Sigmoid colon (tissue), 6 donors: ENCODE measurements at regions not wholly inside any gene's neighbourhood (a gene's known extent, or its start where the extent isn't known, plus 50 kb on each side); places are given as distances from the start of the nearest gene placed in this dataset.

Experiments
- DNase-seq: peaks from one replicate; pipeline ENCODE4 v3.0.0-alpha.2; 2019
- H3K27ac ChIP-seq, 4 donors: fragments of 200-600 bp; sonication (generic); one replicate each; pipeline ENCODE4 v1.5.1; 2016 to 2019; ENCODE audit warnings: mild to moderate bottlenecking in 1 of 4
- H3K27me3 ChIP-seq, 3 donors: fragments of 200-600 bp; sonication (generic); one replicate each; pipeline ENCODE4 v1.5.1; 2019; ENCODE audit warnings: mild to moderate bottlenecking in 1 of 3
- H3K36me3 ChIP-seq, 4 donors: fragments of 200-600 bp; sonication (generic); one replicate each; pipeline ENCODE4 v1.5.1; 2016 to 2019
- H3K4me1 ChIP-seq, 4 donors: fragments of 200-600 bp; sonication (generic); one replicate each; pipeline ENCODE4 v1.5.1; 2017 to 2019
- H3K4me3 ChIP-seq, 4 donors: fragments of 200-600 bp; sonication (generic); one replicate each; pipeline ENCODE4 v1.5.1; 2017 to 2019; ENCODE audit warnings: mild to moderate bottlenecking in 2 of 4, moderate library complexity in 1 of 4
- H3K9me3 ChIP-seq, 4 donors: fragments of 200-600 bp in 3 of 4; sonication (generic) in 3 of 4; one replicate each; pipeline versions ENCODE4 v1.5.1 to v1.6.1; 2013 to 2019
- EP300 ChIP-seq, 4 donors: sonication (generic); formaldehyde crosslinking; IDR thresholded peaks; one replicate each; pipeline ENCODE4 v1.6.1; 2017; ENCODE audit warnings: antibody characterized with exemption in 4 of 4
- POLR2A ChIP-seq, 2 donors: fragments of 450-650 bp; IDR thresholded peaks; one replicate each; pipeline ENCODE4 v1.6.1; 2016; ENCODE audit warnings: antibody characterized with exemption in 2 of 2, mild to moderate bottlenecking in 2 of 2, moderate library complexity in 2 of 2
- POLR2AphosphoS5 ChIP-seq, 4 donors: sonication (generic); formaldehyde crosslinking; IDR thresholded peaks; one replicate each; pipeline ENCODE4 v1.6.1; 2017; ENCODE audit warnings: antibody characterized with exemption in 4 of 4
- WGBS, 2 donors: extraction: QIAGEN DNeasy Blood & Tissue Kit; methylation state at CpG; one replicate each; pipeline ENCODE4 v1.1.7; 2013; 5-methylcytosine and 5-hydroxymethylcytosine counted together
- intact Hi-C: fragments of 100-400 bp; cut with DNase I; formaldehyde crosslinking; loops from one replicate; pipeline ENCODE4 v1.15.1; 2023
- TF ChIP-seq, protein P1 (sequence below), 4 experiments: fragments of 450-650 bp in 3 of 4; fragments of 200-600 bp in 1 of 4; IDR thresholded peaks; one replicate each; pipeline ENCODE4 v1.5.1; 2016 to 2019; ENCODE audit warnings: antibody characterized with exemption in 4 of 4, mild to moderate bottlenecking in 3 of 4, moderate library complexity in 2 of 4
- donor health status: healthy with polysubstance abuse.
- donor health status: healthy.

DNA sequence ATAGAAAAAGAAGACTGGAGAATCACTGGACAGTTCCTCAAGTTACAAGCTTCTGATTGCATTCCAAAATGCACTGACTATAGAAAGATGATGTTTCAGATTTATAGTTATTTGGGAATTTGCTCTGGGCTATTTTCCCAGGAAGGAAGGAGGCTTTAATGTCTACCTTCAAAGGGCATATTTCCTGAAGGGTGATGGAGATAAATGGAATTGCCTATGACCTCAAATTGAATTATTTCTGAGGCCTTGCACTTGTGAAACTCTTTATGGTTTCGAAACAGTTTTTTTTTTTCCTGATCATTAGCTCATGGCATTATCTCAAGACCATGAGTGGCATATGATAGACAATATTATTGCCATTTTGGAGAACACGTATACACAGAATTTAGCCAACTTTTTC, 333.9 kb downstream of the METTL15 start:
- intact Hi-C loops = no loop called here
- 90 to 94% methylated on average over 2 of the region's 2 CpGs for WGBS, 2 donors
- H3K27me3 ChIP-seq = no peaks in the 10 kb centered on the region
- H3K9me3 ChIP-seq = no peaks in the 10 kb centered on the region
- no peak for TF ChIP-seq EP300 (IDR thresholded peaks at IDR 0.05)
- TF ChIP-seq POLR2A (IDR thresholded peaks at IDR 0.05) = no peak
- TF ChIP-seq, protein P1, sequence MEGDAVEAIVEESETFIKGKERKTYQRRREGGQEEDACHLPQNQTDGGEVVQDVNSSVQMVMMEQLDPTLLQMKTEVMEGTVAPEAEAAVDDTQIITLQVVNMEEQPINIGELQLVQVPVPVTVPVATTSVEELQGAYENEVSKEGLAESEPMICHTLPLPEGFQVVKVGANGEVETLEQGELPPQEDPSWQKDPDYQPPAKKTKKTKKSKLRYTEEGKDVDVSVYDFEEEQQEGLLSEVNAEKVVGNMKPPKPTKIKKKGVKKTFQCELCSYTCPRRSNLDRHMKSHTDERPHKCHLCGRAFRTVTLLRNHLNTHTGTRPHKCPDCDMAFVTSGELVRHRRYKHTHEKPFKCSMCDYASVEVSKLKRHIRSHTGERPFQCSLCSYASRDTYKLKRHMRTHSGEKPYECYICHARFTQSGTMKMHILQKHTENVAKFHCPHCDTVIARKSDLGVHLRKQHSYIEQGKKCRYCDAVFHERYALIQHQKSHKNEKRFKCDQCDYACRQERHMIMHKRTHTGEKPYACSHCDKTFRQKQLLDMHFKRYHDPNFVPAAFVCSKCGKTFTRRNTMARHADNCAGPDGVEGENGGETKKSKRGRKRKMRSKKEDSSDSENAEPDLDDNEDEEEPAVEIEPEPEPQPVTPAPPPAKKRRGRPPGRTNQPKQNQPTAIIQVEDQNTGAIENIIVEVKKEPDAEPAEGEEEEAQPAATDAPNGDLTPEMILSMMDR (IDR thresholded peaks at IDR 0.05) = no peak
- no peak for TF ChIP-seq POLR2AphosphoS5 (IDR thresholded peaks at IDR 0.05)
- H3K27ac ChIP-seq = no peak overlapping the region
- no peak for DNase-seq
- H3K4me3 ChIP-seq = no peak overlapping the region
- H3K4me1 ChIP-seq = no peaks in the 10 kb centered on the region
- H3K36me3 ChIP-seq = no peaks in the 10 kb centered on the region

DNA sequence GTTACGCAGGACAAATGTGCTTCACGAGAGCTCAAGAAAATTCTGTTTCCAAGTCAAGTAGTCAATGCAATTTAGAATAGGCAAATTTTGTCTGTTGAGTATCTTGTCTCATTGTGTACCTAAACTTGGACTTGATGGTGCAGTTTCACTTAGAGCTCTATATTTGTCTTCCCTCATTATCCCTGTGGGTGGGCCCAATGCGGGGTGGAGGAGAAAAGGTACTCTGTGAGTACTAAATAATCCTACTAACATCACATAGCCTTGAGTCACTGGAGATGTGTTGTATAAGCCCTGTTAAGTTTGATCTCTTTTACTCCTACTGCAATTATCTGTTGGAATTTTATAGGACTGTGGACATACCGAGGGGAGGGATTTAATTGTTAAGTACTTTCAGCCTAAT, 331.2 kb downstream of the METTL15 start:
- H3K4me3 ChIP-seq = no peak overlapping the region
- no peak for DNase-seq

DNA sequence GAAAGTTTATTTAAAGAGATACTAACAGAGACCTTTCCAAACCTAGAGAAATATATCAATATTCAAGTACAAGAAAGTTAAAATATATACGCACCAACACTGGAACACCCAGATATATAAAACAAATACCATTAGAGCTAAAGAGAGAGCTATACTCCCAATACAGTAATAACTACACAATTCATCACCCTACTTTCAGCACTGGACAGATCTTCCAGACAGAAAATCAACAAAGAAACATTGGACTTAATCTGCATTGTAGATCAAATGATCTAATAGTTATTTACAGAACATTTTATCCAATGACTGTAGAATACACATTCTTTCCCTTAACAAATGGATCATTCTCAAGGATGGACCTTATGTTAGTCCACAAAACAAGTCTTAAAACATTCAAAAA, 311.9 kb downstream of the METTL15 start:
- WGBS, 2 donors = 98% methylated on average over 1 of the region's 1 CpG
- Histone ChIP-seq H3K4me3 (no peak overlapping the region), H3K36me3 (no peaks in the 10 kb centered on the region), H3K27ac (no peak overlapping the region), H3K4me1 (no peaks in the 10 kb centered on the region), H3K9me3 (no peaks in the 10 kb centered on the region), H3K27me3 (no peaks in the 10 kb centered on the region)
- DNase-seq = no peak
- intact Hi-C loops = no loop called here
- TF ChIP-seq, protein P1 (IDR thresholded peaks at IDR 0.05) = no peak
- TF ChIP-seq POLR2AphosphoS5 (IDR thresholded peaks at IDR 0.05) (no peak), POLR2A (IDR thresholded peaks at IDR 0.05) (no peak), EP300 (IDR thresholded peaks at IDR 0.05) (no peak)

More for the DNA sequence above, 331.2 kb downstream of the METTL15 start:
- Histone ChIP-seq H3K27me3 (no peaks in the 10 kb centered on the region), H3K36me3 (no peaks in the 10 kb centered on the region), H3K4me1 (no peaks in the 10 kb centered on the region), H3K9me3 (no peaks in the 10 kb centered on the region), H3K27ac (no peak overlapping the region)
- TF ChIP-seq, protein P1 (IDR thresholded peaks at IDR 0.05) = no peak
- TF ChIP-seq POLR2AphosphoS5 (IDR thresholded peaks at IDR 0.05) = no peak
- TF ChIP-seq EP300 (IDR thresholded peaks at IDR 0.05) = no peak
- TF ChIP-seq POLR2A (IDR thresholded peaks at IDR 0.05) = no peak
- intact Hi-C loops = no loop called here
- 86 to 87% methylated on average over 4 of the region's 4 CpGs for WGBS, 2 donors

DNA sequence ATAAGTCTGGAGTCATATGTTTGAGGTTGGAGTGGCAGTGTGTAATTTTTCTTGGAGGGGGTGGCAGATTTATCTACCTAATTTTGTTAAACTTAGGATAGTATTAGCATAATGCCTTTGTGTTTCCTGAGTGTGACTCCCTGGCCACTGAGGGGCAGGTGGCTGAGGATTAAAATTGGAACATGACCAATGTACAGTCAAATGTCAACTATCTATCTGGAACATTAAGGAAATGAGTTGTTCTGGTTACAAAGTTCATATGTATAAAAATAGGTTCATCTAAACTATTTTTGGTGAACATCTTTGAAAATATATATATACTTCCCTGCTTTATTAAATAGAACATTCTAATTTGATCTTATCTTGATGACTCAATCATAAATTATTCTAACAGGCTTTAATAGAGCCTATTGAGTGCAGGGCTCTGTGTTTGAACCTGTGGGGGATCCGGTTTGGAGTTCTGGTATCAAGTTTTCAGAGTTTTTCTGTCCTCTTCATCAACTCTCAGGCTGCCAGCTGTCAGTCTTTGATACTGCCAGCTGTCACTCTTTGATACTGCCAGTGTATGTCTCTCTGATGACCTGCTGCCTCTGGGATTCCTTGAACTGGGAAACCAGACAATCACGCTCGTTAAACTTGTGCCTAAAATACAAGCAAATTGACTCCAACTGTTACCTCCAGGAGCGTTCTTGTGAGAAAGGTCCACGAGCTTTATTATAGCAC, 309.6 kb downstream of the METTL15 start:
- no peaks in the 10 kb centered on the region for H3K36me3 ChIP-seq
- H3K4me3 ChIP-seq = no peak overlapping the region
- TF ChIP-seq POLR2A (IDR thresholded peaks at IDR 0.05) (no peak), EP300 (IDR thresholded peaks at IDR 0.05) (no peak), POLR2AphosphoS5 (IDR thresholded peaks at IDR 0.05) (no peak)
- TF ChIP-seq, protein P1 (IDR thresholded peaks at IDR 0.05) = no peak
- intact Hi-C loops = no loop called here
- no peaks in the 10 kb centered on the region for H3K27me3 ChIP-seq
- no peak for DNase-seq
- H3K4me1 ChIP-seq = no peaks in the 10 kb centered on the region
- 85% methylated on average over 5 of the region's 5 CpGs for WGBS, 2 donors
- no peak overlapping the region for H3K27ac ChIP-seq
- H3K9me3 ChIP-seq = no peaks in the 10 kb centered on the region

DNA sequence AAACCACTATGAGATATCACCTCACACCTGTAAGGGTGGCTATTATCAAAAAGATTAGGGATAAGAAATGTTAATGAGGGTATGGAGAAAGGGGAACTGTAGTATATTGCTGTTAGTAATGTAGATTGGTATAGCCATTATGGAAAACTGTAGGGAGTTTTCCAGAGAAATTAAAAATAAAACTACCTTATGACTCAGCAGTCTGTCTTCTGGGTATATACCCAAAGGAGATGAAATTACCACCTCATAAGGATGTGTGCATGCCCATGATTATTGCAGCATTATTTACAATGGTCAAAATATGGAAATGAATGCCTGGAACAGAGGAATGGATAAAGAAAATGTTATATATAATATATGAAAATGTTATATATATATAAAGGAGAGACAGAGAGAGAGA, 303.8 kb downstream of the METTL15 start:
- intact Hi-C loops = no loop called here
- peaks cover 0 to 3% (median 0%) of the 10 kb centered on the region in 4 donors for H3K9me3 ChIP-seq
- H3K36me3 ChIP-seq = no peaks in the 10 kb centered on the region
- TF ChIP-seq EP300 (IDR thresholded peaks at IDR 0.05) (no peak), POLR2AphosphoS5 (IDR thresholded peaks at IDR 0.05) (no peak), POLR2A (IDR thresholded peaks at IDR 0.05) (no peak)
- TF ChIP-seq, protein P1 (IDR thresholded peaks at IDR 0.05) = no peak
- H3K27me3 ChIP-seq = no peaks in the 10 kb centered on the region
- H3K4me3 ChIP-seq = no peak overlapping the region
- H3K27ac ChIP-seq = no peak overlapping the region
- H3K4me1 ChIP-seq = no peaks in the 10 kb centered on the region
- DNase-seq = no peak
